DND-41 (cell line): ENCODE measurements at regions not wholly inside any gene's neighbourhood (a gene's known extent, or its start where the extent isn't known, plus 50 kb on each side); places are given as distances from the start of the nearest gene placed in this dataset.
"Not testable (repeated sequence)": the region's sequence is repeated elsewhere in the genome, so short reads cannot be mapped to it uniquely, and the experiment has no call there.

Experiments
- EZH2 ChIP-seq: IDR thresholded peaks from 3 replicates; pipeline ENCODE4 v1.6.1; 2012; ENCODE audit warnings: borderline replicate concordance, low read depth, mild to moderate bottlenecking, moderate library complexity, low read length, inconsistent platforms; ENCODE audit not compliant: severe bottlenecking
- TF ChIP-seq, protein P1 (sequence below): IDR thresholded peaks from 2 replicates; pipeline ENCODE4 v1.5.1; 2012; ENCODE audit warnings: borderline replicate concordance, low read length, moderate library complexity, mild to moderate bottlenecking; ENCODE audit not compliant: poor library complexity, severe bottlenecking; ENCODE audit errors: extremely low read depth

DNA sequence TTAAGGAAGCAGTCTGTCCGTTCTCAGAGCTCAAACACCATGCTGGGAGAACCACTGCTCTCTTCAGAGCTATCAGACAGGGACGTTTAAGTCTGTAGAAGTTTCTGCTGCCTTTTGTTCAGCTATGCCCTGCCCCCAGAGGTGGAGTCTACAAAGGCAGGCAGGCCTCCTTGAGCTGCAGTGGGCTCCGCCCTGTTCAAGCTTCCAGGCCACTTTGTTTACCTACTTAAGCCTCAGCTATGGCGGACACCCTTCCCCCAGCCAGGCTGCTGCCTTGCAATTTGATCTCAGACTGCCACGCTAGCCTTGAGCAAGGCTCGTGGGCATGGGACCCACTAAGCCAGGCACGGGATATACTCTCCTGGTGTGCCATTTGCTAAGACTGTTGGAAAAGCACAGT, 180.7 kb upstream of the TMEM196 start:
- TF ChIP-seq, protein P1, sequence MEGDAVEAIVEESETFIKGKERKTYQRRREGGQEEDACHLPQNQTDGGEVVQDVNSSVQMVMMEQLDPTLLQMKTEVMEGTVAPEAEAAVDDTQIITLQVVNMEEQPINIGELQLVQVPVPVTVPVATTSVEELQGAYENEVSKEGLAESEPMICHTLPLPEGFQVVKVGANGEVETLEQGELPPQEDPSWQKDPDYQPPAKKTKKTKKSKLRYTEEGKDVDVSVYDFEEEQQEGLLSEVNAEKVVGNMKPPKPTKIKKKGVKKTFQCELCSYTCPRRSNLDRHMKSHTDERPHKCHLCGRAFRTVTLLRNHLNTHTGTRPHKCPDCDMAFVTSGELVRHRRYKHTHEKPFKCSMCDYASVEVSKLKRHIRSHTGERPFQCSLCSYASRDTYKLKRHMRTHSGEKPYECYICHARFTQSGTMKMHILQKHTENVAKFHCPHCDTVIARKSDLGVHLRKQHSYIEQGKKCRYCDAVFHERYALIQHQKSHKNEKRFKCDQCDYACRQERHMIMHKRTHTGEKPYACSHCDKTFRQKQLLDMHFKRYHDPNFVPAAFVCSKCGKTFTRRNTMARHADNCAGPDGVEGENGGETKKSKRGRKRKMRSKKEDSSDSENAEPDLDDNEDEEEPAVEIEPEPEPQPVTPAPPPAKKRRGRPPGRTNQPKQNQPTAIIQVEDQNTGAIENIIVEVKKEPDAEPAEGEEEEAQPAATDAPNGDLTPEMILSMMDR, result not testable (repeated sequence)
- TF ChIP-seq EZH2, result not testable (repeated sequence)
